ENCODE measurements at regions not wholly inside any gene's neighbourhood (a gene's known extent, or its start where the extent isn't known, plus 50 kb on each side); places are given as distances from the start of the nearest gene placed in this dataset.
"Not testable (repeated sequence)": the region's sequence is repeated elsewhere in the genome, so short reads cannot be mapped to it uniquely, and the experiment has no call there.

- DNase-seq (ENCODE audit: low read depth): no peak
These were observed 74.9 kb downstream of the ALG10 start for GRCh38 chr12:34097213-34097612.

- DNase-seq (ENCODE audit: low read depth): no peak
These were observed 83.2 kb downstream of the ALG10 start for GRCh38 chr12:34105392-34105933.

DNA sequence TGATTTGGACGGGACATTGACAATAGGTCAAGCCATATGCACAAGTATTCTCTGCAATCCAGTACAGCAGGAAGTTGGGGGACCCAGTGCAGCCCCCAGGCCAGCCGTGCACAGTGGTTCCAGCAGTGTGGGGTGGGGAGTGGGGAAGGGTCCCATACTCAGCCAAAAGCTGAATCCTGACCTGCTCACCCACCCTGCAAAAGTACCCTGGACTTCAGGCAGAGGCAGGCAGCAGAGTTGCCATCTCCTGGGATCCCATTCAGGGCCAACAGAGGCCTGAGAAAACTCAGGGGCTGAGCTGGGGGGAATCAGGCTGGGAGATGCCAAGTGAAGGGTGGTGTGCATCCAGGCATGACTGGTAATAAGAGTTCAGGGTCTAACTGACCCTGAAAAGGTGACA is 83.9 kb downstream of the ALG10 start:
- DNase-seq (ENCODE audit: low read depth): no peak

DNA sequence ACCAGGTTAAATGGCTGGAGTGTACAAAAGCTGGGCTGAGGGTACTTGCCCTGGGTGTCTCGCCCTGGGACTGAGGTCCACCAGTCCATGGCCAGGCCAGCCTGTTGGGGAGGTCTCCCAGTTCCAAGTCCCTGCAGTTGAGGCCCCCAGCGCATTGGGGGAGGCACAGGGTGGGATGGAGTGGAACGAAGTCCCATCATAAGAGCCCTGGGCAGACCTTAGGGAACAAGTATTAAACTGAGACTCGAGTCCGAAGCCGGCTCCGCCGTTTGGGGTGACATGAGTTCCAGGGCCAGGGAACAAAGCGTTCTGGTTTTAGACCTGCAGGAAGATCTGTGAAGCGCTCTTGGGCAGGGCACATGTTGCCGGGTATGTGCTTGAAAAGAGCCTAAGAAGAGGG is 84.7 kb downstream of the ALG10 start:
- DNase-seq (ENCODE audit: low read depth): no peak

GRCh38 chr12:34107781-34108404 is 85.6 kb downstream of the ALG10 start:
- no peak for DNase-seq (ENCODE audit: low read depth)

DNA sequence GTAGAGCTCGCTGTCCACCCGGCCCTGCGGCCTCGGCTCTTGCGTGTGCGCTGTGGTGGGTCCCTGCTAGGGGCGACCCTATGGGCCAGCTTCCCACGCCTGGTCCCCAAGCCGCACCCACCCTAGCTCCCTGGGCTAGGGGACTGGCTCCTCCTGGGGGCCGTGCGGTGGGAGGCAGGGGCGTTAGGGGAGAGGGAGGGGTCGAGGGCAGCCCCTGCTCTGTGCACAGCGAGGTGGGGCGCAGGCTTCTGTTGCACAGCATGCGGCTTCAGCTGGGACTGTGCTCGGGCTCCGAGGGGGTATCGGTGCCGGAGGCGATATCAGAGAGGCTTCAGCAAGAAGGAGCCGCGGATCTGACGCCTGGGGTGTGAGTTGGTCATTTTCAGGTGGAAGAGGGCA is 86.1 kb downstream of the ALG10 start:
- no peak for DNase-seq (ENCODE audit: low read depth)

DNA sequence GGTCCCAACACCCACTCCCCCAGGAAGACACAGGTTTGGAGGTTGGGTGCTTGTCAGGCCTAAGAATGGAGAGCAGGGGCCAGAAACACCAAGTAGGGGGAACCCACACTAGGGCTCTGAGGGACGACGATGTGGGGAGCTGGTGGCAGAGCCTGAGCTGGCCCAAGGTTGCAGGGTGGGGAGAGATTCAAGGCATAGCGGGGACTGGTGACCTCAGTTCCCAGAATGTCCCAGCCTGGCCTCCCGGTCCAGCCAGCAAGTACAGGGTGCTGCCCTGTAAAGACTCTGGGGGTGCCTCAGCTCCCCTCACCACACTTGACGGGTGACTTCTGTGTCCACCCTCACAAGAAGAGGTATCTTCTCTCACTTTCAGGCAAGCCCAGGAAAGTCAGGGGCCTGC is 86.7 kb downstream of the ALG10 start:
- no peak for DNase-seq (ENCODE audit: low read depth)

- no peak for DNase-seq (ENCODE audit: low read depth)
These were observed 87.1 kb downstream of the ALG10 start for GRCh38 chr12:34109390-34109789.

- not testable (repeated sequence) for DNase-seq (ENCODE audit: low read depth)
These were observed 87.7 kb downstream of the ALG10 start for GRCh38 chr12:34109909-34110531.

- DNase-seq (ENCODE audit: low read depth): no peak
These were observed 97.1 kb downstream of the ALG10 start for GRCh38 chr12:34119366-34119765.

- no peak for DNase-seq (ENCODE audit: low read depth)
These were observed 99.1 kb downstream of the ALG10 start for GRCh38 chr12:34121360-34121759.

- peak; percentile 2 for DNase-seq (ENCODE audit: low read depth)
These were observed 100.8 kb downstream of the ALG10 start for GRCh38 chr12:34123092-34123491.

DNA sequence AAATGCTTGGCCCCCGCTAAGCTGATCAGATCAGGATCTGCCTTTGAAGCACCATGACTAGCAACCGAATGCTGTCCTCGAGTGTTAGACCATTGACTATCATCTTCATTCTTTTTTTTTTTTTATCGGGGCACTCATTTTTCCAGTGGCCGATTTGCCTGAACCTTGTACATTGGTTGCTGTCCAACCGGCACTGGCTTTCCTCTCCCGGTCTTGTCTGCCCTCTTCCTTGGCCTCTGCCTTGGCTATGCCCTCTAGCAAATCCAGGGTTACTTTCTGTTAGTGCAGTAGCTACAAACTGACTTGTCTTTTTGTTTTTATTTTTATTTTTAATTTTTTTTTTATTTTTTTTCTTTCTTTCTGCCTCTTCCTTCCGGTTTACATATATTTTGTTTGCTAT is 102.3 kb downstream of the ALG10 start:
- DNase-seq (ENCODE audit: low read depth): no peak

- DNase-seq (ENCODE audit: low read depth): no peak
These were observed 103.9 kb downstream of the ALG10 start for GRCh38 chr12:34126239-34126641.

GRCh38 chr12:34126805-34127204 is 104.5 kb downstream of the ALG10 start:
- DNase-seq (ENCODE audit: low read depth): no peak

DNA sequence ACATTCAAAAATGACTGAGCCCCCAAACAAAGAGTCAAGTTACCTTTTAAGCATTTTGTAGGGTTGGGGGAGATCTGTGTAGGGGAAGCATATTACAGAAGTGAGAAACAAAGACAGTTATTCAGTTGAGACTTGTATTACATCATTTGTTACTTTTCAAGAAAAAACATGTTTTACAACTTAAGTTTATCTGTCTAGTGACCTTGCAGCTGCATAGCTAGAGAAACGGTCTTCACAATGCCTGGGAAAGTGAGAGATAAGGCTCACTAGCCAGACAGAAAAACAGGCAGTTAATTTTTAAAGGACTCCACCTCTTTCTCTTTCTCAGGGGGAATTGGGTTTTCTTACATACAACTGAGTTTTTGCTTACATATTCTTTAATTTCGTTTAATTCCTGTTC is 105.1 kb downstream of the ALG10 start:
- not testable (repeated sequence) for DNase-seq (ENCODE audit: low read depth)

DNA sequence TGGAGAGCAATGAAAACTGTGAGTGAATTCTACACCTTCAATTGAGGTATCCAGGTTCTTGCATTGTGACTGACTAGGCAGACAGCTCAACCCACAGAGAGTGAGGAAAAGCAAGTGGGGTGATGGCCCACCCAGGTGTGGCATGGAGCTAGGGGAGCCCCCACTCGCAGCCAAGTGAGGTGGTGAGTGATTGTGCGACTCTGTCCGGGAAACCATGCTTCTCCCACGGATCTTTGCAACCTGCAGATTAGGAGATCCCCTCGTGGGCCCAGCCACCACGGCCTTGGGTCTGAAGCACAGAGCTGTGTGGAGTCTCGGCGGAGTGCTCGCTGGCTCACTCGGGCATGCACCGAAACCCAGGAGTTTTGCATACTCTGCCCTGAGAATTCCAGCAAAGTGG is 120.1 kb downstream of the ALG10 start:
- no peak for DNase-seq (ENCODE audit: low read depth)

GRCh38 chr12:34151019-34151418 is 128.7 kb downstream of the ALG10 start:
- DNase-seq (ENCODE audit: low read depth): no peak

DNA sequence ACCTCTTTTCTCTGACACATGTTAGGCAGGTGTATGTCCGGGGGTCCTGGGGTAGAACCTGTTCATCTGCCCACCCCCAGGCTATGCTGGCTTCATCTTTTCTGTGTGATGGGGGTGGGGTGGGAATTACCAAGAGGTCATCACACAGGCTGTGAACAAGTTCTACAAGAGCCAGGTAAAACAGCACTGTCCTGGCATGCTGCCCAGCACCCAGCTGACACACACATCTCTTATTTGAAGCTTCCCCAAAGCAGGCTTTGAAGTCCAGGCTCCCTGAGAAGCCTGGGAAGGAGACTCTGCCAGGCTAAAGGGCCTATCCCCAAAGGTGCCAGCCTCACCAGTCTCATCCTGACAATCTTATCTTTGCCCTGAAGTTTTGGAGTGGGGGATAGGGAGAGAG is 141.1 kb downstream of the ALG10 start:
- DNase-seq (ENCODE audit: low read depth): no peak

GRCh38 chr12:34166427-34167060 is 144.2 kb downstream of the ALG10 start:
- no peak for DNase-seq (ENCODE audit: low read depth)

- DNase-seq (ENCODE audit: low read depth): not testable (repeated sequence)
These were observed 146.2 kb downstream of the ALG10 start for GRCh38 chr12:34168507-34168906.

DNA sequence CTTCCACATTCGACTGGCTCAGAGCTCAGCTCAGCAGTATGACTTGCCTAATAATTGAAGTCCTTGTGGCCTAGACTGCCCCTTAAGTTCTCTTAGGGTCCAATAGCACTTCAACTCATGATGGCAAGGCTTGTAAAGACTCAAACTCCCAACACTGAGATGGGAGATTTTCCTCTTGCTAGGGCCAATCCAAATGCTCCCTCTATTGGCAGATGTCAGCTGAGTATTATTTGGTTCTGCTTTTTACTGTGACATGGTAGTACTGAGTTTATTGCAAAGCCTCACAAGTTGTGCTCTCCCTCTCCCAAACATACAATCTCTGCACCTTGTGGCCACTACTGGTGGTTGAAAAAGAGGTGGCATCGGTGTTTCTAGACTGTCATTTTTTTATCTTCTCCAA is 164.2 kb downstream of the ALG10 start:
- no peak for DNase-seq (ENCODE audit: low read depth)

DNA sequence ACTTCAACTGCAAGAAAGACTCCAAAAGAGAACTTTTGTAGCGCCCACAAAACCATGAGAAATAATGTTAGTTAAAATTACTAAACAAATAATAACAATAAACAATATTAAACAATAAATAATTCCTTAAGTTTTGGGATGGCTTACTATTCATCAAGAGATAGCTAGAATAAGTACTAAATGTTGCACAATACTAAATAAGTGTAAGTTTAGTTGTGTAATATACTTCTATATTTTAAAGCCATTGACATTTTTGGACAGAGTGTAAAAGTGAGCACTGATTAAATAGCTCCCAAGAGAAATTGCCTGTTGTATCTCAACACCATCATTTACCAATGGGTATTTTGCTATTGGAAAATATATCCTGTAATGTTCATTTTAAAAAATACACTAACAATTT is 166.7 kb downstream of the ALG10 start:
- no peak for DNase-seq (ENCODE audit: low read depth)
